Tibial nerve (tissue), 4 donors: ENCODE measurements at regions not wholly inside any gene's neighbourhood (a gene's known extent, or its start where the extent isn't known, plus 50 kb on each side); places are given as distances from the start of the nearest gene placed in this dataset.

ENCODE experiments used
- CTCF ChIP-seq, 5 experiments: fragments of 200-600 bp in 3 of 5; fragments of 450-650 bp in 2 of 5; sonication (generic) in 3 of 5; IDR thresholded peaks; one replicate each; pipeline ENCODE4 v1.5.1; 2016 to 2019; ENCODE audit warnings: antibody characterized with exemption in 5 of 5, mild to moderate bottlenecking in 3 of 5, moderate library complexity in 2 of 5
- EP300 ChIP-seq, 2 donors: sonication (generic); formaldehyde crosslinking; IDR thresholded peaks; one replicate each; pipeline ENCODE4 v1.6.1; 2017; ENCODE audit warnings: antibody characterized with exemption in 2 of 2, mild to moderate bottlenecking in 1 of 2
- POLR2A ChIP-seq, 2 donors: fragments of 450-650 bp; IDR thresholded peaks; one replicate each; pipeline ENCODE4 v1.6.1; 2017; ENCODE audit warnings: antibody characterized with exemption in 2 of 2, mild to moderate bottlenecking in 2 of 2, moderate library complexity in 2 of 2

GRCh38 chr18:43525169-43525568 is 247.9 kb upstream of the SYT4 start:
- no peak for TF ChIP-seq CTCF (IDR thresholded peaks at IDR 0.05)
- no peak for TF ChIP-seq POLR2A (IDR thresholded peaks at IDR 0.05)
- TF ChIP-seq EP300 (IDR thresholded peaks at IDR 0.05): no peak
